Lower leg skin (tissue), 4 donors: ENCODE measurements at regions not wholly inside any gene's neighbourhood (a gene's known extent, or its start where the extent isn't known, plus 50 kb on each side); places are given as distances from the start of the nearest gene placed in this dataset.

Source experiments
- DNase-seq, 2 donors: peaks; one replicate each; pipeline ENCODE4 v3.0.0-alpha.2; 2019; ENCODE audit warnings: low spot score in 2 of 2
- H3K4me3 ChIP-seq: fragments of 200-600 bp; sonication (generic); 2 replicates; pipeline ENCODE4 v1.5.1; 2017; ENCODE audit warnings: mild to moderate bottlenecking, low read depth; ENCODE audit not compliant: poor library complexity, severe bottlenecking
- POLR2A ChIP-seq, 2 donors: fragments of 450-650 bp; IDR thresholded peaks; one replicate each; pipeline ENCODE4 v1.6.1; 2016 to 2017; ENCODE audit warnings: antibody characterized with exemption in 2 of 2, mild to moderate bottlenecking in 1 of 2, moderate library complexity in 1 of 2
- WGBS, 2 donors: methylation state at CpG; one replicate each; pipeline ENCODE4 v1.1.5; 2018; 5-methylcytosine and 5-hydroxymethylcytosine counted together
- intact Hi-C: fragments of 100-400 bp; cut with DNase I; formaldehyde crosslinking; loops from one replicate; pipeline ENCODE4 v1.15.0; 2023; ENCODE audit warnings: low total_unique reads
- TF ChIP-seq, protein P1 (sequence below), 3 donors: fragments of 450-650 bp; IDR thresholded peaks; one replicate each; pipeline ENCODE4 v1.5.1; 2016; ENCODE audit warnings: antibody characterized with exemption in 3 of 3, mild to moderate bottlenecking in 3 of 3, moderate library complexity in 2 of 3

GRCh38 chr14:94696518-94696917 is 73.4 kb downstream of the GSC start:
- DNase-seq, result no peak
- TF ChIP-seq POLR2A (IDR thresholded peaks at IDR 0.05), result no peak
- TF ChIP-seq, protein P1, sequence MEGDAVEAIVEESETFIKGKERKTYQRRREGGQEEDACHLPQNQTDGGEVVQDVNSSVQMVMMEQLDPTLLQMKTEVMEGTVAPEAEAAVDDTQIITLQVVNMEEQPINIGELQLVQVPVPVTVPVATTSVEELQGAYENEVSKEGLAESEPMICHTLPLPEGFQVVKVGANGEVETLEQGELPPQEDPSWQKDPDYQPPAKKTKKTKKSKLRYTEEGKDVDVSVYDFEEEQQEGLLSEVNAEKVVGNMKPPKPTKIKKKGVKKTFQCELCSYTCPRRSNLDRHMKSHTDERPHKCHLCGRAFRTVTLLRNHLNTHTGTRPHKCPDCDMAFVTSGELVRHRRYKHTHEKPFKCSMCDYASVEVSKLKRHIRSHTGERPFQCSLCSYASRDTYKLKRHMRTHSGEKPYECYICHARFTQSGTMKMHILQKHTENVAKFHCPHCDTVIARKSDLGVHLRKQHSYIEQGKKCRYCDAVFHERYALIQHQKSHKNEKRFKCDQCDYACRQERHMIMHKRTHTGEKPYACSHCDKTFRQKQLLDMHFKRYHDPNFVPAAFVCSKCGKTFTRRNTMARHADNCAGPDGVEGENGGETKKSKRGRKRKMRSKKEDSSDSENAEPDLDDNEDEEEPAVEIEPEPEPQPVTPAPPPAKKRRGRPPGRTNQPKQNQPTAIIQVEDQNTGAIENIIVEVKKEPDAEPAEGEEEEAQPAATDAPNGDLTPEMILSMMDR (IDR thresholded peaks at IDR 0.05), result no peak
- WGBS, 2 donors, result 87 to 90% methylated on average over 7 of the region's 7 CpGs
- intact Hi-C loops, result loop anchor here (10.0 kb wide), 1 partner anchor 398 kb away; no protein-coding TSS in a partner anchor
- H3K4me3 ChIP-seq, result no peak overlapping the region

DNA sequence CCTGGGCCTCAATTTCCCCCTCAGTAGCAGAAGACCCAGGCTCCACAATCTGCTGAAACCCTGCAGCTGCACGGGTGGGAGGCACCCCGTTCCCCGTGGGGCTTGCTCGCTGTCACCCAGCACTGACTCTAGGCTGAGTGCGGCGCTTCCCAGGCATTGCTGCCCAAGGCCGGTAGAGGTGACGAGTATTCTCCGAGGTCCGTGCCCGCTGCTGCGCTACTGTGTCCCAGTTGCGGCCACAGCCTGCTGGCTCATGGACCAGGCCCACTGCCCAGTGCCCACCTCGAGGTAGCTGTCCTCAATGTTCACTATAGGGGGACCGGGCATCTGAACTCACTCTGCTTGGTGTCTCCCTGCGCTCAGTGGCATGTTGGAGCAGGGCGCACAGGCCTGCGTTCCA is 74.7 kb downstream of the GSC start:
- WGBS, 2 donors, result 89 to 95% methylated on average over 9 to 16 of the region's 18 CpGs
- intact Hi-C loops, result loop anchor here (10.0 kb wide), 1 partner anchor 400 kb away; no protein-coding TSS in a partner anchor
- TF ChIP-seq, protein P1 (IDR thresholded peaks at IDR 0.05), result no peak
- TF ChIP-seq POLR2A (IDR thresholded peaks at IDR 0.05), result no peak
- DNase-seq, result no peak
- no peak overlapping the region for H3K4me3 ChIP-seq

GRCh38 chr14:94691660-94692034 is 78.3 kb downstream of the GSC start:
- 58 to 60% methylated on average over 7 of the region's 7 CpGs for WGBS, 2 donors
- intact Hi-C loops, result loop anchor here (10.0 kb wide), 1 partner anchor 403 kb away; no protein-coding TSS in a partner anchor
- TF ChIP-seq POLR2A (IDR thresholded peaks at IDR 0.05), result no peak
- TF ChIP-seq, protein P1 (IDR thresholded peaks at IDR 0.05), result no peak
- no peak for DNase-seq
- no peak overlapping the region for H3K4me3 ChIP-seq

DNA sequence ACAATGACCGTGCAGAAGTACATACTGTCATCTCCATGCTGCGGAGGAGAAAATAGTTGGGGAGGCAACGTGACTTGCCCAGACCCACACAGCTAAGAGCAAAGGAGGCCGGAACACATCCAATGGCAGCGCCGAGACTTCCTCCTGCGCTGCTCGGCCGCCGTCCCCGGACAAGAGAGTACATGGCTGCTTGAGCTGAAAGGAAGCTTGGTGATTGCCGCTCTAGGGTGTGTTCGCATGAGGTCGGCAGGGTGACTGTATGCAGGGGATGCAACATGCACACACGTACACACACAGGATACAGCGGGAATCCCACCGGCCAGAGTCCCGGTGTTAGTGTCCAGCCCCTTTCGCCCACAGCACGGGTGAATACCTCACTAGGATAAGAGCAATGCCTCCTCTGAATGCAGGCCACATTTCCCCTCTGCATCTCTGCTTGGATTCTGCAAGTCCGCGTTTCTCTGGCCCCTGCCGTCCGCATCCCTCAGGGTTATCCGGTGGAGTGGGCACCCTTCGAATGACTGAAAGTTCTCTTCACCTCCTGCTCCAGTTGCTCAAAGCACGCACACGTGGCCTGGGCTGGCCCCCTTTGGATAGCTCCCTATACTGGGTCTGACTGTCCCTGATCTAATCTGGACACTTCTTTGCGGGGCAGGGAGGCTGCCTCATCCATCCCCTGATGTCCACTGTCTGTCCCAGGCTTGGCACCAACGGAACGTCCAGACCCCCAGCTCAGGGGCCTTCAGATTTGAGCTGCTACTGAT is 78.8 kb downstream of the GSC start:
- intact Hi-C loops, result loop anchor here (10.0 kb wide), 1 partner anchor 404 kb away; no protein-coding TSS in a partner anchor
- TF ChIP-seq POLR2A (IDR thresholded peaks at IDR 0.05), result no peak
- TF ChIP-seq, protein P1 (IDR thresholded peaks at IDR 0.05), result no peak
- DNase-seq, result no peak
- H3K4me3 ChIP-seq, result no peak overlapping the region
- 90 to 93% methylated on average over 30 to 31 of the region's 31 CpGs for WGBS, 2 donors

DNA sequence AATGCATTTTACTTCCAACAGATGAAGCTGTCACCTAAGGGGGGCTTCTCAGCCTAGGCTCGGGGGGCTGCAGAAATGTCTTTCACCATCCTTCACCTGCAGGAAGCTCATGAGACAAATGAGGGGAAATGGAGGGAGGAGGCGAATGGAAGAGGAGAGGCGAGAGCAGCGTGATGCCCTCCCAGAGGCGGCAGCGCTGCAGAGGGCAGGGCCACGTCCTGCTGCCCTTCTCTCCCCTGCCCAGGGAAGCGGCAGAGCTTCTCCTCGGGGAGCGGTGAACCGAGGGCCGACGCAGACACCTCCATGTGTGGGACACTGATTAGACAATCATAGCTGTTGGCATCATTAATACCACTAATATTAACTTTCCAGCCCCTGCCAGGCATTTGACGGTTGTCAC is 78.3 kb downstream of the SERPINA3 start:
- 86 to 87% methylated on average over 14 of the region's 14 CpGs for WGBS, 2 donors
- no peak for TF ChIP-seq POLR2A (IDR thresholded peaks at IDR 0.05)
- TF ChIP-seq, protein P1 (IDR thresholded peaks at IDR 0.05), result no peak
- intact Hi-C loops, result loop anchor here (10.0 kb wide), 1 partner anchor 404 kb away; no protein-coding TSS in a partner anchor
- no peak for DNase-seq
- no peak overlapping the region for H3K4me3 ChIP-seq
